ENCODE measurements at regions not wholly inside any gene's neighbourhood (a gene's known extent, or its start where the extent isn't known, plus 50 kb on each side); places are given as distances from the start of the nearest gene placed in this dataset.

GRCh38 chr11:24391167-24391566 is 105.7 kb upstream of the LUZP2 start:
- no peaks in the 10 kb centered on the region for H3K36me3 ChIP-seq (ENCODE audit: control insufficient read depth, insufficient read depth, low read length)
- no peak overlapping the region for H3K4me3 ChIP-seq (ENCODE audit: low read depth, low read length)
- no peak for TF ChIP-seq CTCF (IDR thresholded peaks at IDR 0.05; ENCODE audit: insufficient read depth, low read depth, low read length)
- H3K27me3 ChIP-seq (ENCODE audit: control insufficient read depth, insufficient read depth, low read length): no peaks in the 10 kb centered on the region
- DNase-seq (ENCODE audit: low read depth): no peak
- CTCF ChIA-PET: no interaction called here
- POLR2A ChIA-PET: no interaction called here

- ChIA-PET POLR2A (no interaction called here), CTCF (no interaction called here)
- Histone ChIP-seq H3K4me3 (ENCODE audit: low read depth, low read length) (no peak overlapping the region), H3K27me3 (ENCODE audit: control insufficient read depth, insufficient read depth, low read length) (no peaks in the 10 kb centered on the region), H3K36me3 (ENCODE audit: control insufficient read depth, insufficient read depth, low read length) (no peaks in the 10 kb centered on the region)
- DNase-seq (ENCODE audit: low read depth): no peak
- no peak for TF ChIP-seq CTCF (IDR thresholded peaks at IDR 0.05; ENCODE audit: insufficient read depth, low read depth, low read length)
Measured at GRCh38 chr11:24400059-24400665, 96.7 kb upstream of the LUZP2 start.

- Histone ChIP-seq H3K27me3 (ENCODE audit: control insufficient read depth, insufficient read depth, low read length) (no peaks in the 10 kb centered on the region), H3K4me3 (ENCODE audit: low read depth, low read length) (no peak overlapping the region), H3K36me3 (ENCODE audit: control insufficient read depth, insufficient read depth, low read length) (no peaks in the 10 kb centered on the region)
- POLR2A ChIA-PET: no interaction called here
- no peak for TF ChIP-seq CTCF (IDR thresholded peaks at IDR 0.05; ENCODE audit: insufficient read depth, low read depth, low read length)
- CTCF ChIA-PET: no interaction called here
- DNase-seq (ENCODE audit: low read depth): no peak
Measured at GRCh38 chr11:24406389-24406788, 90.5 kb upstream of the LUZP2 start.

- ChIA-PET POLR2A (no interaction called here), CTCF (no interaction called here)
- Histone ChIP-seq H3K4me3 (ENCODE audit: low read depth, low read length) (no peak overlapping the region), H3K27me3 (ENCODE audit: control insufficient read depth, insufficient read depth, low read length) (no peaks in the 10 kb centered on the region), H3K36me3 (ENCODE audit: control insufficient read depth, insufficient read depth, low read length) (no peaks in the 10 kb centered on the region)
- no peak for DNase-seq (ENCODE audit: low read depth)
- no peak for TF ChIP-seq CTCF (IDR thresholded peaks at IDR 0.05; ENCODE audit: insufficient read depth, low read depth, low read length)
Measured at GRCh38 chr11:24406980-24407379, 89.9 kb upstream of the LUZP2 start.

GRCh38 chr11:24407733-24408132 is 89.1 kb upstream of the LUZP2 start:
- no peak for TF ChIP-seq CTCF (IDR thresholded peaks at IDR 0.05; ENCODE audit: insufficient read depth, low read depth, low read length)
- ChIA-PET POLR2A (no interaction called here), CTCF (no interaction called here)
- no peaks in the 10 kb centered on the region for H3K27me3 ChIP-seq (ENCODE audit: control insufficient read depth, insufficient read depth, low read length)
- H3K36me3 ChIP-seq (ENCODE audit: control insufficient read depth, insufficient read depth, low read length): no peaks in the 10 kb centered on the region
- DNase-seq (ENCODE audit: low read depth): no peak
- H3K4me3 ChIP-seq (ENCODE audit: low read depth, low read length): no peak overlapping the region
